Colonic mucosa (tissue), 4 donors: ENCODE measurements at regions not wholly inside any gene's neighbourhood (a gene's known extent, or its start where the extent isn't known, plus 50 kb on each side); places are given as distances from the start of the nearest gene placed in this dataset.

Experiments used
- DNase-seq: peaks from one replicate; pipeline ENCODE4 v3.0.0-alpha.2; 2020
- H3K27ac ChIP-seq: fragments of 200-600 bp; one replicate; pipeline ENCODE4 v1.8.0; 2021
- H3K27me3 ChIP-seq: fragments of 200-600 bp; one replicate; pipeline ENCODE4 v1.8.0; 2021
- H3K36me3 ChIP-seq: fragments of 200-600 bp; one replicate; pipeline ENCODE4 v1.8.0; 2021
- H3K4me1 ChIP-seq: fragments of 200-600 bp; one replicate; pipeline ENCODE4 v1.8.0; 2021; ENCODE audit warnings: mild to moderate bottlenecking
- H3K4me3 ChIP-seq: fragments of 200-600 bp; one replicate; pipeline ENCODE4 v1.8.0; 2021
- H3K9ac ChIP-seq, 2 donors: one replicate each; pipeline ENCODE4 v1.7.0; 2013; ENCODE audit warnings: control low read depth in 2 of 2, low read depth in 2 of 2, low read length in 2 of 2
- H3K9me3 ChIP-seq: fragments of 200-600 bp; one replicate; pipeline ENCODE4 v1.8.0; 2021
- intact Hi-C: fragments of 100-400 bp; cut with DNase I; formaldehyde crosslinking; loops from one replicate; pipeline ENCODE4 v1.14.1; 2022
- TF ChIP-seq, protein P1 (sequence below): fragments of 200-600 bp; IDR thresholded peaks from one replicate; pipeline ENCODE4 v1.8.0; 2022; ENCODE audit warnings: antibody characterized with exemption, mild to moderate bottlenecking
- donor health status: healthy.
- donor health status: DM: no; HTN: no; CAD: no.
- donor health status: DM: no; HTN: no; CAD: no.

DNA sequence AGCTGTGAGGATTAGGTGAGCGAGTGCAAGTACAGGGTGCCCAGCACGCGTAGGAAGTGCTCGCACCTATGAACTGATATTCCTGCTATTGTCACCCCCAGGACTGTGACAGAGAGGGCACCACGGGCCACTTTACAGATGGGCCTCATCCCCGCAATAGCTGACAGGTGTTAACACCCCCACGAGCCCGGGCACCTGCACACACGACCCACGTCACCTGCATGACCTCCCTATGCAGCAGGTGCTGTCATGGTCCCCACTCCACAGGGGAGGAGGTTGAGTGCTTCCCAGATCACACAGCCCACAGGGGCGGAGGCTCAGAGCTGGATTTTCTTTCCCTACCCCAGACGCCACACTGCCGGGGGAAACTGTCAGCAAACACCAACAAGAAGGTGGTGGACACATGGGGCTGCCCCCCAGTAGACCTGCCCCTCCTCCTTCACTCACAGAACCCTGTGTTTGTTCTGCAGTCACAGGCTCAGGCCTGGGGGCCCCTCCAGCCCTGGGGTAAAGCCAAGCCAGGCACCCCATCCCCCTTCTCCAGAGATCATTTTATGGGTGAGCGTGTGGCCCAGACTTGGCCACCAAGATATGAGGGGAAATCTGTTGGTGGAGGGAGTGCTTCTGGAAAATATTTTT is 465.5 kb downstream of the MATN1 start:
- Histone ChIP-seq H3K9ac (no peak overlapping the region), H3K27me3 (no peaks in the 10 kb centered on the region), H3K36me3 (no peaks in the 10 kb centered on the region), H3K9me3 (no peaks in the 10 kb centered on the region), H3K4me1 (no peaks in the 10 kb centered on the region), H3K27ac (no peak overlapping the region), H3K4me3 (no peak overlapping the region)
- TF ChIP-seq, protein P1, sequence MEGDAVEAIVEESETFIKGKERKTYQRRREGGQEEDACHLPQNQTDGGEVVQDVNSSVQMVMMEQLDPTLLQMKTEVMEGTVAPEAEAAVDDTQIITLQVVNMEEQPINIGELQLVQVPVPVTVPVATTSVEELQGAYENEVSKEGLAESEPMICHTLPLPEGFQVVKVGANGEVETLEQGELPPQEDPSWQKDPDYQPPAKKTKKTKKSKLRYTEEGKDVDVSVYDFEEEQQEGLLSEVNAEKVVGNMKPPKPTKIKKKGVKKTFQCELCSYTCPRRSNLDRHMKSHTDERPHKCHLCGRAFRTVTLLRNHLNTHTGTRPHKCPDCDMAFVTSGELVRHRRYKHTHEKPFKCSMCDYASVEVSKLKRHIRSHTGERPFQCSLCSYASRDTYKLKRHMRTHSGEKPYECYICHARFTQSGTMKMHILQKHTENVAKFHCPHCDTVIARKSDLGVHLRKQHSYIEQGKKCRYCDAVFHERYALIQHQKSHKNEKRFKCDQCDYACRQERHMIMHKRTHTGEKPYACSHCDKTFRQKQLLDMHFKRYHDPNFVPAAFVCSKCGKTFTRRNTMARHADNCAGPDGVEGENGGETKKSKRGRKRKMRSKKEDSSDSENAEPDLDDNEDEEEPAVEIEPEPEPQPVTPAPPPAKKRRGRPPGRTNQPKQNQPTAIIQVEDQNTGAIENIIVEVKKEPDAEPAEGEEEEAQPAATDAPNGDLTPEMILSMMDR: no peak
- no peak for DNase-seq
- intact Hi-C loops: no loop called here

DNA sequence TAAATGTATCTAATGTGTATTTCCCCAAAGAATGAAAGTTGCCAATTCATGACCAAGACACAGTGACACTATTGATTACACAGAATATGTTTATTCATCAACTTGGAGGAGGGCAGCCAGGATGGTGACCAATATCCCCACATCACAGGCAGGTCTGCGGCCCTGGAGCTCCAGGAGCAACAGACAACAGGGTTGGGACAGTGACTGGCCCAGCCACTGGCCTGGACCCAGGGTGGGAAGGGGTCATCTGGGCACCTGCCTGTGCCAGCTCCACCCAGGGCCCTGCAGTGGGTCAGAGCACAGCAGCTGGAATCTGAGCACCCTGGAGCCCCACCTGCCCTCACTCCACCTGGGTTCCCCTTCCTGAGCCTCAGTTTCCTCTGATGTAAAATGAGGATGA is 466.1 kb downstream of the MATN1 start:
- H3K27me3 ChIP-seq: no peaks in the 10 kb centered on the region
- H3K27ac ChIP-seq: no peak overlapping the region
- intact Hi-C loops: no loop called here
- no peak overlapping the region for H3K4me3 ChIP-seq
- TF ChIP-seq, protein P1: no peak
- H3K4me1 ChIP-seq: no peaks in the 10 kb centered on the region
- H3K9me3 ChIP-seq: no peaks in the 10 kb centered on the region
- H3K36me3 ChIP-seq: no peaks in the 10 kb centered on the region
- no peak for DNase-seq
- no peak overlapping the region for H3K9ac ChIP-seq

DNA sequence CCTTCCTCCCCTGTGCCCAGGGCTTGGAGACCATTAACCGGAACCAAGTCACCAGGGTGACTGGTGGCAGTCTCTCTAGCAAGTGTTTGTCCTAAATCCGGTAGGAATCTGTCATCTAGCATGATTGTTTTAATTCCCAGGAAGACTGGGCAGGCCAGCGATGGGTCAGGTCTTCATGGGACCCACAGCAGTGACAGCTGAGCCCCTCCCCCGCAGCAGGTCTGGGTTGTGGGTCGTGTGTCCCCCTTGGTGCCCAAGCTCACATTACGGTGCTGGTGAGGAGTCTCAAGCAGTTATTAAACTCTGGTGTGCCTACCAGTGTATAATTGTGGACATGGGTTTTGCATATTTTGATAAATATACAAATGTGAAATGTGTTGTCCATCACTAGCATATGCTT is 466.5 kb downstream of the MATN1 start:
- Histone ChIP-seq H3K4me3 (no peak overlapping the region), H3K9me3 (no peaks in the 10 kb centered on the region), H3K27ac (no peak overlapping the region), H3K36me3 (no peaks in the 10 kb centered on the region), H3K4me1 (no peaks in the 10 kb centered on the region), H3K27me3 (no peaks in the 10 kb centered on the region), H3K9ac (no peak overlapping the region)
- intact Hi-C loops: no loop called here
- no peak for DNase-seq
- TF ChIP-seq, protein P1: no peak

DNA sequence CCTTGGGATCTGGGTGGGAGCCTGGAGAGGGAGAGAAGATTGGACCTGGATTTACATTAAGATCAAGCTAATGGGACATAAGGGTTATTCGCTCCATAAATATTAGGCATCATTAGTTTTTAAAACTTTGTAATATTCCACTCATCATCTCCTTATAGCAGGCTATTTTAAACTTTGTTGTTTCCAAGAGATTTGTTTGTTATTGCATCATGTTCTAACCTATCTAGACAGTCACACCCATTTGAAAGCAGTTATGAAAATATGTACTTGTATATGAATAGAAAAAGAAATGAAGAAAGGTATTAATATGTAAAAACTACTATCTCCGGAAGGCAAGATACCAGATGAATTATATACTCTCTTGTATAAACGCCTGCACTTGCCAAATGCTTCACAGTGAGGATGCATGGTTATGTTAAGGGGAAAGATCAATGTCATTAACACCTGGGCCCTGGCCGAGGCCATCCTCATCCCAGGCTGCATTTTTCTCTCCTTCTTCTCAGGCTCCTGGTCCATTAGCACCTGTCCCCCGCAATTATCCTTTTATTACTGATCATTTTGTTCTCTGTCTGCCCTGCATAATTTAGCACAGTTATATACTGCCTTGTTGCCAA is 468.2 kb downstream of the MATN1 start:
- Histone ChIP-seq H3K27ac (no peak overlapping the region), H3K9me3 (no peaks in the 10 kb centered on the region), H3K9ac (no peak overlapping the region), H3K4me3 (no peak overlapping the region), H3K36me3 (no peaks in the 10 kb centered on the region), H3K4me1 (no peaks in the 10 kb centered on the region), H3K27me3 (no peaks in the 10 kb centered on the region)
- no peak for DNase-seq
- TF ChIP-seq, protein P1: no peak
- intact Hi-C loops: no loop called here

DNA sequence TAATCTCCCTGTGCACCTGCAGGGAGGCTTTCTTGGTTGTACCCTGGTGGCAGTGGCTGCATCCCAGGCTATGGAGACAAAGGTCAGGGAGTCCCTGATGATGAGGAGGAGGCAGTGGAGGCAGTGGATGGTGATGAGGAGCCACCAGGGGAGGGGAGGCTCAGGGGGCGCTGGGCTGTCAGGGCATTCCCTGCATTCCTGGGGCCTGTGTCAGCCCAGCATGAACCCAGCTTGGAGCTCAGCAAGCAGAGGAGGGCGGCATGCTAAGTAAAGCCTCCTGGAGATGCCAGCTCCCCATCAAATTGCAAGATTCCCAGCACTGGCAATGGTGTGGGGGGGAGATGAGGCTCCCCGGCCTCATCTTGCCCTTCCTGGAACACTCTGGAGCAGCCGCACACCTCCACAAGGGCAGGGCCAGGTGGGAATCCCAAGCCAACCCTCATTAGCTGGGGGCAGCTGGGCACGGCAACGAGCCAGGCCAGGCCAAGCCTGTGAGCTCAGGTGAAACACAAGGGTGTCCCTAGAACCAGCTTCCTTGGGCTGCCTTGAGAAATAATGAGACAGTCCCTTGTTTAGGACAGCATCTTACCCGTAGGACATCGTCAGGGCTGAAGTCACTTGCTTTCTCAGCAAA is 469.5 kb downstream of the MATN1 start:
- H3K9me3 ChIP-seq: no peaks in the 10 kb centered on the region
- H3K36me3 ChIP-seq: no peaks in the 10 kb centered on the region
- intact Hi-C loops: no loop called here
- H3K4me3 ChIP-seq: no peak overlapping the region
- TF ChIP-seq, protein P1: no peak
- no peak for DNase-seq
- no peak overlapping the region for H3K9ac ChIP-seq
- H3K27me3 ChIP-seq: no peaks in the 10 kb centered on the region
- no peaks in the 10 kb centered on the region for H3K4me1 ChIP-seq
- no peak overlapping the region for H3K27ac ChIP-seq
